Gastroesophageal sphincter (tissue), 4 donors: ENCODE measurements at regions not wholly inside any gene's neighbourhood (a gene's known extent, or its start where the extent isn't known, plus 50 kb on each side); places are given as distances from the start of the nearest gene placed in this dataset.

Experiments used
- ATAC-seq: fragments of 150-250 bp; one replicate; pipeline ENCODE4 v1.9.1; 2016; ENCODE audit warnings: mild to moderate bottlenecking, moderate library complexity
- H3K27ac ChIP-seq, 4 donors: fragments of 200-600 bp; sonication (generic) in 3 of 4; 1 replicate in 3 of 4; 2 replicates in 1 of 4; pipeline ENCODE4 v1.5.1; 2016 to 2019
- H3K27me3 ChIP-seq: fragments of 200-600 bp; sonication (generic); one replicate; pipeline ENCODE4 v1.5.1; 2019
- H3K36me3 ChIP-seq, 2 donors: fragments of 200-600 bp; sonication (generic); one replicate each; pipeline ENCODE4 v1.5.1; 2019; ENCODE audit warnings: control low read depth in 1 of 2
- H3K4me1 ChIP-seq, 3 donors: fragments of 200-600 bp; sonication (generic); 1 replicate in 2 of 3; 2 replicates in 1 of 3; pipeline ENCODE4 v1.5.1; 2016 to 2019; ENCODE audit warnings: control low read depth in 2 of 3
- H3K4me3 ChIP-seq, 2 donors: fragments of 200-600 bp; sonication (generic); one replicate each; pipeline ENCODE4 v1.5.1; 2019; ENCODE audit warnings: mild to moderate bottlenecking in 1 of 2, moderate library complexity in 1 of 2
- H3K9me3 ChIP-seq, 3 donors: fragments of 200-600 bp; sonication (generic); one replicate each; pipeline ENCODE4 v1.5.1; 2017 to 2019; ENCODE audit warnings: control low read depth in 2 of 3
- CTCF ChIP-seq, 4 experiments: fragments of 200-600 bp in 2 of 4; fragments of 450-650 bp in 2 of 4; sonication (generic) in 1 of 4; IDR thresholded peaks; one replicate each; pipeline ENCODE4 v1.5.1; 2017 to 2019; ENCODE audit warnings: antibody characterized with exemption in 4 of 4, mild to moderate bottlenecking in 2 of 4, moderate library complexity in 2 of 4
- EP300 ChIP-seq: sonication (generic); formaldehyde crosslinking; IDR thresholded peaks from one replicate; pipeline ENCODE4 v1.6.1; 2017; ENCODE audit warnings: antibody characterized with exemption, mild to moderate bottlenecking
- POLR2A ChIP-seq, 2 donors: fragments of 450-650 bp; IDR thresholded peaks; one replicate each; pipeline ENCODE4 v1.6.1; 2017; ENCODE audit warnings: antibody characterized with exemption in 2 of 2, mild to moderate bottlenecking in 2 of 2, moderate library complexity in 1 of 2
- POLR2AphosphoS5 ChIP-seq: sonication (generic); formaldehyde crosslinking; IDR thresholded peaks from one replicate; pipeline ENCODE4 v1.6.1; 2017; ENCODE audit warnings: antibody characterized with exemption
- WGBS, 2 donors: methylation state at CpG; one replicate each; pipeline ENCODE4 v1.1.5; 2018; ENCODE audit warnings: low coverage in 1 of 2; 5-methylcytosine and 5-hydroxymethylcytosine counted together

GRCh38 chr2:185215497-185215896, 523.1 kb upstream of the FSIP2 start:
- no peak overlapping the region for H3K4me3 ChIP-seq
- 35 to 68% methylated on average over 3 of the region's 3 CpGs for WGBS, 2 donors
- TF ChIP-seq CTCF (IDR thresholded peaks at IDR 0.05) (no peak), POLR2AphosphoS5 (no peak), POLR2A (IDR thresholded peaks at IDR 0.05) (no peak), EP300 (no peak)
- H3K36me3 ChIP-seq: no peaks in the 10 kb centered on the region
- H3K4me1 ChIP-seq: no peaks in the 10 kb centered on the region
- H3K27me3 ChIP-seq: no peaks in the 10 kb centered on the region
- H3K27ac ChIP-seq: no peak overlapping the region
- ATAC-seq: no peak
- no peaks in the 10 kb centered on the region for H3K9me3 ChIP-seq

- no peaks in the 10 kb centered on the region for H3K36me3 ChIP-seq
- H3K27me3 ChIP-seq: no peaks in the 10 kb centered on the region
- H3K9me3 ChIP-seq: no peaks in the 10 kb centered on the region
- H3K4me1 ChIP-seq: no peaks in the 10 kb centered on the region
- ATAC-seq: no peak
- 72 to 77% methylated on average over 3 of the region's 3 CpGs for WGBS, 2 donors
- no peak overlapping the region for H3K27ac ChIP-seq
- H3K4me3 ChIP-seq: no peak overlapping the region
- no peak for TF ChIP-seq POLR2A (IDR thresholded peaks at IDR 0.05)
- no peak for TF ChIP-seq EP300
- no peak for TF ChIP-seq CTCF (IDR thresholded peaks at IDR 0.05)
- no peak for TF ChIP-seq POLR2AphosphoS5
Observed at GRCh38 chr2:185219981-185220380, 518.6 kb upstream of the FSIP2 start.

DNA sequence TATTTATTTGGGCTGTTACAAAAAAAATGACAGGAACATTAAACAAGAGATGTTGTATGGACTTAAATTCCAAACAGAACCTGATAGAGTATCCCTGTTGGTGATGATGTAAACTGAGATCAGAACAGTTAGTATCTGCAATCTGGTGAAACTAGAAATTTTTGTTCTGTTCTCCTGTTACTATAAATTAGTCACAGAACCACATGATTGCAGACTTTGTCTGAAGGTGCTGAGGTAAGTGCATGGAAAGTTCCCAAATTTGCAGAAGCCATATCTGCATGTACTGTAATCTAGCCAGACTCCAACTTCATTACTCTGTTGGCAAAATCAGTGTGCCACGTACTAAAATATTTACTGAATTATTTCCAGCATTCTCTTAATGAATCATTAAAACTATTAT, 516.3 kb upstream of the FSIP2 start:
- H3K27me3 ChIP-seq: no peaks in the 10 kb centered on the region
- no peak for ATAC-seq
- no peaks in the 10 kb centered on the region for H3K9me3 ChIP-seq
- H3K27ac ChIP-seq: no peak overlapping the region
- TF ChIP-seq POLR2AphosphoS5 (no peak), POLR2A (IDR thresholded peaks at IDR 0.05) (no peak), CTCF (IDR thresholded peaks at IDR 0.05) (no peak), EP300 (no peak)
- no peak overlapping the region for H3K4me3 ChIP-seq
- H3K4me1 ChIP-seq: no peaks in the 10 kb centered on the region
- no peaks in the 10 kb centered on the region for H3K36me3 ChIP-seq
- WGBS, 2 donors: 70 to 75% methylated on average over 1 of the region's 1 CpG

DNA sequence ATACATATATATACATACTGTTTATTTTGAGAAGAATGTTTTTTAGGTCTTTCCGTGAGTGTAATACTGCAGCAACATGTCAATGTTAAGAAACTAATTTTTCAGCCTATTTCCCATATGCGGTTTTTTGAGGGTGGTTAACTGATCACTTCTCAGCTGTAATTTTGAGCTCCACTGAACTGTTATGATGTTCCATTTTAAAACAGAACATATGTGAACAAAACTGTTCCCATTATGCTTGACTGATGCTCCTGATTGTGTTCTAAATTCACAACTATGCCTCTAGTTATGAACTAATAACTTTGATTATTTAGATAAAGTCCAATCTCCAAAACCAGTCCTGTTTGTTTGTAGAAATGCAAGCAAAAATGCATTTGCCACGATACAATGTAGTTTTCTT, 511.2 kb upstream of the FSIP2 start:
- no peak for ATAC-seq
- Histone ChIP-seq H3K4me1 (no peaks in the 10 kb centered on the region), H3K9me3 (no peaks in the 10 kb centered on the region), H3K27ac (no peak overlapping the region), H3K36me3 (no peaks in the 10 kb centered on the region), H3K27me3 (no peaks in the 10 kb centered on the region), H3K4me3 (no peak overlapping the region)
- WGBS, 2 donors: 56 to 61% methylated on average over 3 of the region's 3 CpGs
- TF ChIP-seq CTCF (IDR thresholded peaks at IDR 0.05): no peak
- TF ChIP-seq EP300: no peak
- TF ChIP-seq POLR2AphosphoS5: no peak
- TF ChIP-seq POLR2A (IDR thresholded peaks at IDR 0.05): no peak

DNA sequence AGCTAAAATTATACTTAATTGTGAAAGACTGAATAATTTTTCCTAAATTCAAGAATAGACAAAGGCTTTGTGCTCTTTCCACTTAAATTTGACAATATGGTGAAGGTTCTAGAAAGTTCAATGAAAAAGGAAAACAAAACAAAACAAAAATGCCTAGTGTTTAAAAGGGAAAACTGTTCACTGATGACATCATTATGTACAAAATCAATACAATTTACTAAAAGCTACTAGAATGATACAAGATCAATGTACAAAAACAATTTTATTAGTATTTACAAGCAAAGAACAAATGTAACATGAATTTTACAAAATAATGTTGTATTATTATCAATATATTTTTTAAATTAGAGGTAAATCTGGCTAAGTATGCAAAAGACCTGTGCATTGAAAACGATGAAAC, 499.1 kb upstream of the FSIP2 start:
- no peaks in the 10 kb centered on the region for H3K27me3 ChIP-seq
- TF ChIP-seq POLR2AphosphoS5 (no peak), POLR2A (IDR thresholded peaks at IDR 0.05) (no peak), CTCF (IDR thresholded peaks at IDR 0.05) (no peak), EP300 (no peak)
- WGBS, 2 donors: 63 to 80% methylated on average over 1 of the region's 1 CpG
- no peaks in the 10 kb centered on the region for H3K36me3 ChIP-seq
- H3K4me3 ChIP-seq: no peak overlapping the region
- no peak for ATAC-seq
- H3K9me3 ChIP-seq: peaks cover 0 to 13% (median 0%) of the 10 kb centered on the region in 3 donors
- no peak overlapping the region for H3K27ac ChIP-seq
- no peaks in the 10 kb centered on the region for H3K4me1 ChIP-seq
